ENCODE measurements at regions not wholly inside any gene's neighbourhood (a gene's known extent, or its start where the extent isn't known, plus 50 kb on each side); places are given as distances from the start of the nearest gene placed in this dataset.

GRCh38 chr5:54721951-54722654 is 204.5 kb downstream of the SNX18 start:
- Histone ChIP-seq H3K9me3 (no peaks in the 10 kb centered on the region), H3K27ac (ENCODE audit: low read depth in 2 of 2, low read length in 1 of 2) (no peak overlapping the region), H3K4me2 (no peak overlapping the region), H3F3A (replicated peaks; ENCODE audit: insufficient read depth) (no peaks in the 10 kb centered on the region), H3K9me2 (no peaks in the 10 kb centered on the region), H2AFZ (ENCODE audit: low read depth) (no peak overlapping the region), H3K9ac (no peak overlapping the region), H3K79me2 (ENCODE audit: insufficient read depth) (no peaks in the 10 kb centered on the region), H3K4me1 (ENCODE audit: control insufficient read depth in 1 of 2, insufficient read depth in 2 of 2, low read depth in 1 of 2, low read length in 1 of 2) (peaks cover 5 to 21% of the 10 kb centered on the region in 2 experiments; a peak in 2 of 4 replicates), H3K4me3 (ENCODE audit: low read depth in 2 of 2, low read length in 1 of 2) (no peak overlapping the region), H4K20me1 (ENCODE audit: insufficient read depth) (no peaks in the 10 kb centered on the region), H3K27me3 (ENCODE audit: insufficient read depth) (peaks cover 5% of the 10 kb centered on the region; the same call in 1 of the 2 replicates), H3K36me3 (replicated peaks in 1 of 2; ENCODE audit: control insufficient read depth in 1 of 2, insufficient read depth in 2 of 2, low read length in 1 of 2) (no peaks in the 10 kb centered on the region)
- TF ChIP-seq POLR2AphosphoS5 (IDR thresholded peaks at IDR 0.05; ENCODE audit: low read depth, low read length) (no peak), SMC3 (IDR thresholded peaks at IDR 0.05; ENCODE audit: low read depth, low read length) (no peak), YY1 (IDR thresholded peaks at IDR 0.05; ENCODE audit: low read depth) (no peak), CHD2 (IDR thresholded peaks at IDR 0.05; ENCODE audit: low read length, partially characterized antibody) (no peak), GATA2 (CRISPR knock-in tag; IDR thresholded peaks at IDR 0.05) (no peak), NFIC (IDR thresholded peaks at IDR 0.05; ENCODE audit: borderline replicate concordance) (no peak), SIN3A (IDR thresholded peaks at IDR 0.05; ENCODE audit: borderline replicate concordance, low read depth, low read length) (no peak), ZBTB33 (IDR thresholded peaks at IDR 0.05; ENCODE audit: borderline replicate concordance, low read depth) (no peak), CTCF (IDR thresholded peaks at IDR 0.05) (no peak), EZH2phosphoT487 (IDR thresholded peaks at IDR 0.05; ENCODE audit: borderline replicate concordance, low read depth) (no peak), FOSL2 (IDR thresholded peaks at IDR 0.05; ENCODE audit: borderline replicate concordance, low read depth) (no peak), RCOR1 (IDR thresholded peaks at IDR 0.05; ENCODE audit: low read length) (no peak), IRF3 (IDR thresholded peaks at IDR 0.05; ENCODE audit: low read depth, low read length) (no peak), GABPA (IDR thresholded peaks at IDR 0.05; ENCODE audit: low read depth) (no peak)
- WGBS (ENCODE audit: low lambda C conversion rate), result 35% methylated on average over 5 of the region's 5 CpGs
- CTCF ChIA-PET, result no interaction called here
- DNase-seq, result no peak
- POLR2A ChIA-PET, result no interaction called here

Measured in SK-N-SH (cell line).